Activated CD4-positive, alpha-beta T cell treated with anti-CD3 and anti-CD28 coated beads for 4 hours (primary cell): ENCODE measurements at regions not wholly inside any gene's neighbourhood (a gene's known extent, or its start where the extent isn't known, plus 50 kb on each side); places are given as distances from the start of the nearest gene placed in this dataset.
"Not testable (repeated sequence)": the region's sequence is repeated elsewhere in the genome, so short reads cannot be mapped to it uniquely, and the experiment has no call there.

Experiments used
- DNase-seq, 2 donors: peaks; one replicate each; pipeline ENCODE4 v3.0.0-alpha.2; 2020

DNA sequence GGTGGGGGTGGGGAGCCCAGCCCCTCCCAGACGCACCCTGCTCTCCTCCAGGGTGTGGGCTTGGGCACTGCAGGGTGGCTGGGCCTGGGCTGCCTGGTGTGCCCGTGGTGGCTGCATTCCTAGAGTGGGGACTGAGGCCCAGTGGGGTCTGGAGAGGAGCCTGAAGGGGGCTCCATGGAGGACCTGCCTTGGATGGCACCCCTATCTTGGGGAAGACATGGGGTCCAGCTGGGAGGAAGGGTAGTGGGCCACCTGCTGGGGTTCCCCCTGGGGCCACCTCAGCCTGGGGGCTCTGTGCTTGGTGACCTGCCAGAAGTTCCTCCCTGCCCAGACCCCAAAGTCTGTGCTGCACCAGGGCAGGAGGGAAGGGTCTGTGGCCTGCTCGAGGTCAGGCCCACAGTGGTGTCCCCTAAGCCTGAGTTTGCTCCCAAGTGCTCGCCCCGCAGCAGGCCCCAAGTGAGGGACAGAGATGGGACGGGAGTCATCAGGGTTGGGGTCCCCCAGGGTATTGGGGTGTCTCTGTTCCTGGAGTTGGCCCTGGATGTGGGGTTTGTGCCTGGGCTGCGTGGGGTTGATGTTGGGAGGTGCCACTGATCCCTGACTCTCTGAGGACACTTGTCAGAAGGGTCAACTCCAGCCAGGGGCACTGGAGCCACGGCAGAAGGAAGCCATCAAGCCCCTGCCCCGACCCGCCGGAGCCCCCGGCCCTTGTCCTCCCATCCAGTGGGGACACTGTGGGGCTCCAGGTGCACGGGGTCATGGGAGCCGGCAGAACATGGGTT lies 382.9 kb downstream of the TMEM121 start:
- no peak for DNase-seq

DNA sequence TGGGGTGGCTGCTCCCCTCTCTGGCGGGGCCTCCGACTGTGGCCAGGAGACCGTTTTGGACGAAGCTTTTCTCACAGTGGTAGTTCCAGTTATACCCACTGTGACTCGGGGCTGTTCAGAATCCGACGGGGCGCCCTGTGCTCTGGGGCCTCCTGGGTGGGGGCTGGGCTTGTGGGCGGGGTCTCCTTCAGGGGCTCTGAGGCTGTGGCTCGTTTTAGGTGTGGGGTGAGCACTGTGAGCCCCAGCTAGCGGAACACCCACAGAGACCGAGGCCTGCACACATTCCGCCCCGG lies 383.4 kb downstream of the TMEM121 start:
- DNase-seq = not testable (repeated sequence)

DNA sequence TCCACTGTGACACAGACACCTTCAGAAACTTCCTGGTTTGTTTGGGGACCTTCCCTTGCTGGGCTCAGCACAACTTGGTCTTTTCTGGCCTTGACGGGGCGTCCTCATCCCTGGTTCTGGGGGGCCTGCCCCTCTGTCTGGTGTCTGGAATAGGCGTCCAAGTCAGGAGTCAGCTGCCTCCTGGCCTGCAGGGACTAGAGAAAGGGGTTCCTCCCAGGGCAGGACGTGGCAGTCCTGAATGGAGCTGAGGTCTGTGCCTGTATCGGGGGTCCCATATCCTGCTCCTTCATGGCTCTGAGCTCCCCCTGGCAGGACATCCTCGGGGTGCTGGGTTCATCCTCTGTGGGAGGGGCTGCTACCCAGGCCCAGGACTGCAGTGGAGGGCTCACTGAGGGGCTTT lies 384.0 kb downstream of the TMEM121 start:
- DNase-seq = no peak

DNA sequence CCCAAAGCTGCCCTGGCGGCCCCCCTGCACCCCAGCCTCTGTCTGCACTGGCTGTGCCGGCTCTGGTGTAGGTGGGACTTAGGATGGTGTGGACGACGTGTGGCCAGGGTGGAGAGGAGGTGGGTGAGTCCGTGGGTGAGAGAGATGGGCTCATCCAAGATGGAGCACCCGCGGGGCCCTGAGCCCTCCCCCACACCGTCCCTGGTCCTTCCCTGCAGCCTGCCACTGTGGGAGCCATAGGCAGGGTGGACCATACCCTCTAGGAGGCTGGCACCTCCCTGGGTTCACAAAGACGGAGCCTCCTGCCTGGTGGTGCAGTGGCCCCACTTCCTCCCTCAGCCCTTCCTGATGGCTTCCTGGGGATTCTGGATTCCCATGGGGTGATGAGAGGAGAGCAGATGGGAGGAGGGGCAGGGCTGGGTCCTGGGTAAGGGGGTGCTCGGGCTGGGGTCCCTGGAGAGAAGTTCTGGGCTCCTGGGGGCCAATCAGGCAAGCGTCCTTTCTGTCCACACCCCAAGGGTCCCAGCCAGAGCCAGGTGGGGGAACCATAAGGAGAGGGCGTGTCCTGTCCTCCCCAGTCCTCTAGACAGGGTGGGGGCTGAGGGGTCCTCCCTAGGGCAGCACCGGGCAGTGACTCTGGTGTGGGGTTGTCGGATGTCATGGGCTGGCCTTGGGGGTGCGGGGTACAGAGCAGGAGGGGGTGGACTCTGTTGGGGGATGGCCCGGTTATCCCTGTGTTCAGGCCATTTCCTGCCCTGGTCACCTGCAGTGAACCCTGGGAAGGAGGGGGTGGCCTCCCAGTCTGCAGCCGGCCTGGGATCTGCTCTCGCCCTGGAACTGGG lies 384.8 kb downstream of the TMEM121 start:
- DNase-seq = no peak

DNA sequence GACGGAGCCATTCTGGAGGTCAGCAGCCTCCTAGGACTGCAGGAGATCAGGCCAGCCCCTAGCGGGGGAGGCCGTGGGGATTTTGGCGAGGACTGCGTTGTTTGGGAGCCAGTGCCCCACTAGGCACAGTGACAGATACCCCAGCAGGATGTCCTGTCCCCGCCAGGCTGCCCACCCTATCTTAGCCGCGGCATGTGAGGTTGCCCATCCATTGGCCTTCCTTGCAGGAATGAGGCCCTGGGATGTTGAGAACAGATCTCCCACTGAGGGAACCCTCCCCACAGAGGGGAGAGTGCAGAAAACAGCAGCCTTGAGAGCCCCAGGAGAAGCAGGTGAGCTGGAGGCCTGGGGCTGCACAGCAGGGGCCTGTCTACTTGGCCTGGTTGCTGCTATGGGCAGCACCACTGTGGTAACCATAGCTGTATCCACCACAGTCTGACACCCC lies 385.5 kb downstream of the TMEM121 start:
- DNase-seq = not testable (repeated sequence)

DNA sequence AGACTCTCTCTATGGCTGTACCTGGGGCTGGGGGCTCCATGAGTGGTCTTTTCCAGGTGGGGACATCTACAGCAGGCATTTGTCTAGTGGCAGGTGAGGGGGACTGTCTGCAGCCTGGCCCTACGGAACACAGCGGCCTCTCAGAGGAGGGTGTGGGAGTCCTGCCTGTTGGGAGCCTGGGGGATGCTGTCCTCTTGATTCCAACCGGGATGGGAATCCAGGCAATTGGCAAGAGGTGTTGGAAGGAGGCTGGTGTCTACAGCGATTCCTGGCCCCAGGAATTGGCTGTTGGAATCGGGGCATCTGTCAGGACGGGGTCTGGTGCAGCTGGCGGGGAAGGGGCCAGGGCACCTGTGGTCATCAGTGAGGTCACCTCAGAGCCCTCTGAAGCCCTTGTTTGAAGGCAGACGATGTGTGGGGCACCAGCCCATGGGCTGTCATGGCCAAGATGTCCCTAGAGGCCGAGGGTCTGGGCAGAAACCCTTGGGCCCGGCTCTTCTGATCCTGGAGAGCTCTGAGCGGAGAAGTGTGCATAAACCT lies 386.3 kb downstream of the TMEM121 start:
- no peak for DNase-seq

DNA sequence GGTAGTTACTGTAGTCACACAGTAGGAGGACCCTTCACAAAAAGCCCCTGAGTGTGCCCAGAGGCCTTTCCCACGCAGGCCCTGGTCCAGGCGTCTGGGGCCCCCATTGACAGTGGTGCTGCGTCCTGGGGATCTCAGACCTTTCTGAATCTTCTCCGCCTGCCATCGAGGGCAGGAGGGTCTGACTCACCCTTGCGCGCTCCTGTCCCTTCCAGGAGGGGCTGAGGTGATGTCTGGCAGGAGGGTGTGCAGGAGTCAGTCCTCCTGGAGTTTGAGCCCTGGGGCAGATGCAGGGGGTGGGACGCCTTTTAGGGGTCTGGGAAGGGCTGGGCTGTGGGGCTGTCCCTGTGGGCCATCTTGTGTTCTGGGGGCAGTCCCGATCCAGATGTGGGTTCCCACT lies 386.8 kb downstream of the TMEM121 start:
- DNase-seq = no peak

DNA sequence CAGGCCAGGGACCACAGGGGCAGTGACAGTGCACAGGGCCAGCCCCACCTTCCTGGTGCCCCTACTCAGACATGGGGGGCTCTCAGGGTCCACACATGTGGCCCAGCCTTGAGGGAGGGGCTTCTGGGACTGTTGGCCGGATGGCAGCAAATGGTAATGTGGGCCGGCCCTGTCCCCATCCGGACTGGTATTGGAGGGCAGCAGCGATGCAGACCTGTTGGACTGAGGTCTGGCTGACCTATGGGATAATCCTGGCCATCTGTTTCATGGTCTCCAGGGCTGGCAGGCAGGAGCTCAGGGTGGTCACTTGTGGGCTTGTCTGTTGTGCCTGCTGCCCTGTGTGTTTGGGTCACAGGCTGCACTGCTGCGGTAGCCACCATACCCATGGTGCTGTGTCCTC lies 387.5 kb downstream of the TMEM121 start:
- no peak for DNase-seq

DNA sequence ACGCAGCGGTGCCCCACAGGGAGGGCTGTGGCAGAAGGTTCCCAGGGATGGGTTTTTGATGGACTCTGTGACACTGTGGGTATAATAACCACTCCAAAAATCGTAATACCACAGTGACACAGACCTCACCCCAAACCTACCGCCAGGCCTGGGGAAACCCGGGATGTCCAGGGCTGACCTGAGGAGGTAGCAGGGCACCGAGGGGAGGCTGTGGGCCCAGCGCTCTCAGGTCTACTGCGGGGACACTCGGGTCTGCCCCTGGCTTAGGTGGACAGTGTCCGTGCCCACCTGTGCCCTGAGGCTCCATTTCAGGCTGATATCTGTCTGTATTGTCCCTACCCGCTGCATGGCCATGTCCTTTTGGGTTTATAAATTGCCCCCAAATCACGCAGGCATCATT lies 387.9 kb downstream of the TMEM121 start:
- not testable (repeated sequence) for DNase-seq

DNA sequence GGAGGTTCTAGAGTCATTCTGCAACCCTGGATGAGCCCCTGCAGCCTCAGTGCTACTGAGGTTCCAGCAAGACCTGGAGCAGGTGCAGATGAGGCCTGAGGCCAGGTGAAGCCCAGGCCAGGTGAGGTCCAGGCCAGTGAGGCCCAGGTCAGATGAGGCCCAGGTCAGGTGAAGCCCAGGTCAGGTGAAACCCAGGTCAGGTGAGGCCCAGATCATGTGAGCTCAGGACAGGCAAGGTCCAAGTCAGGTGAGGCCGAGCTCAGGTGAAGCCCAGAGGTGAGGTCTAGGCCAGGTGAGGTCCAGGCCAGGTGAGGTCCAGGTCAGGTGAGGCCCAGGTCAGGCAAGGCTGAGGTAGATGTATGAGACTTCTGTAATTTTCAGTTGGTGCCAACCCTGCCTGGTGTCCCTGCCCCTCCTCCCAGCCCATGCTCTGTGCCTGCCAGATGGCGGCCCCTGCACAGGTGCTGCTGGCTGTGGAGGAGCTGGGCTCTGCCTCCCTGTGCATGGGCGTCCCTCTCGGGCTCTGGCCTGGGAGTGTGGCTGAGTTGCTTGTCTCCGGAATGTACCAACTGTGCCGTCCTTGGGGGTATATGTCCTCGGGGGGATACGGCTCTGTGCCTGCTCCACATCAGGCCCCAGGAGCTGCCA lies 388.5 kb downstream of the TMEM121 start:
- no peak for DNase-seq

DNA sequence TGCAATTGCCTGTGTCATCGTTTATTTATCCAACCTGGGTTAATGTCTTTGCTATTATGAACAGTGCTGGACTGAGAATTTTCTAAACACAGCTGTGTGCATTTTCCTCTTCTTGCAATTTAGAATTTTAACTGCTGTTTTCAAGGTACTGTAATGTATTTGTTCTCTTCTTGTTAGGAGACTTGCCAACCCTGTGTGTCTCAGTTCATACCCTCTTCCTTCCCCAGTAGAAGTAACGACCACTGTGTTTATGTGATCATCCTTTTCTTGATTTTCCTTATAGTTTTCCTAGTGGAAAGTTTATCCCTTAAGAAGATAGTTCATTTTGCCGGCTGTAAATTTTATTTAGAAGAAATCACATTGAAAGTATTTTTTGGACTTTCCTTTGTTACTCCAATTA lies 389.2 kb downstream of the TMEM121 start:
- not testable (repeated sequence) for DNase-seq

DNA sequence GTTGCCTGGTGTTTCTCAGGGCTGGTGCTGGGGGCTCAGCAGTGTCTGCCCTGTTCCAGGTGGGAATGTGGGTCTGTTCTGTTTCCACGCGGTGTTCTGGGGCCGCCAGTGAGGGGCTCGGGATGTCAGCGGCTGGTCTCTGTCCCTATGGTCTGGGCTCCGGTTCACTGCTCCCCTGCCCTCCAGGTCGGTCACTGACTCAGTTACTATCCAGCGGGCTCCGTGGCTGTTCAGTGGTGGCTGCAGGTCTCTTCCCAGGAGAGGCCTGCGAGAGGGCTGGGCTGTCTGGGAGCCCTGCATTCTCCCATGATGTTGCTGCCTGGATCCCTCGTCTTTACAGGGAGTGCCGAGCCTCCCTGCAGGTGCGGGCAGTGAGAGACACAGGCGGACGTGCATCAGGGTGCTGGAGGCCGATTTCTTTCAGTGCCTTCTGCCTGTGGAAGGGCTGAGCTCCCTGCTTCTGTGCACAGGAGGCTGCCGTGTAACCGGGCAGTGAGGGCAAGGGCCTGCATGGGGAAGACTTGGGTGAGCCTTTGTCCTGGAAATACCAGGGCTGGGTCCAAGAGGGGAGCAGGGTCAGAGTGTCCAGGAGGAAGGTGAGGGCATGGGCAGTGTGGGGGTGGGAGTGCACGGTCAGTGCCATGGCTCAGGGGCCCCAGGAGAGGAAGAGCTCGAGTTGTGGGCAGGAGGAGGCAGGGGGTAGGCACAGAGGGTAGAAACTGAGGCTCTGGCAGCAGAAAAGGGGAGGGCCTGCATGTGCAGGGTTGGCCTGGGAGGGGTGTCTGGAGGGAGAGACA lies 391.0 kb downstream of the TMEM121 start:
- not testable (repeated sequence) for DNase-seq

DNA sequence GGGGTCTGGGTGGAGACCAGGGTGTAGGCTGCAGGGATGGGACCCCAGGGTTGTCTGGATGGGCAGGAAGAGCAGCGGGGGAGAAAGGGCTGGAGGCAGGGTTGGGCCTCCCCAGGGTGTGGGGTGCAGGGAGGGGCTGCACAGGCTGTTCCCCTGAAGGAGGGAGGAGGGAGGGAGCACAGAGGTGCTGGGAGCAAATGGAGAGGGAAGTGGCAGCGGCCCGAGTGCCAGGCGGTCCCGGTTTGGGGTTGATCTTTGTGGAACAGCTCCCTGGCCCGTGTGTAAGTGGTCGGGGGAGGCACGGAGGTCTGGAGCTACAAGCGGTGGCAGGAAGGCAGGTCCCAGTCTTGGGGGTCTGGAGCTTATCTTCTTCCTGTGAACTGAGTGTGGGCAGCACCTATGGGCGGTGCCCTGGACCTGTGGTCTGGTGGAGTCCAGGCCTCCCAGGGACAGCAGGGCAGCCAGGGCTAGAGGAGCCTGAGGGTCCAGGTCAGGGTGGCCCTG lies 391.6 kb downstream of the TMEM121 start:
- DNase-seq = no peak

DNA sequence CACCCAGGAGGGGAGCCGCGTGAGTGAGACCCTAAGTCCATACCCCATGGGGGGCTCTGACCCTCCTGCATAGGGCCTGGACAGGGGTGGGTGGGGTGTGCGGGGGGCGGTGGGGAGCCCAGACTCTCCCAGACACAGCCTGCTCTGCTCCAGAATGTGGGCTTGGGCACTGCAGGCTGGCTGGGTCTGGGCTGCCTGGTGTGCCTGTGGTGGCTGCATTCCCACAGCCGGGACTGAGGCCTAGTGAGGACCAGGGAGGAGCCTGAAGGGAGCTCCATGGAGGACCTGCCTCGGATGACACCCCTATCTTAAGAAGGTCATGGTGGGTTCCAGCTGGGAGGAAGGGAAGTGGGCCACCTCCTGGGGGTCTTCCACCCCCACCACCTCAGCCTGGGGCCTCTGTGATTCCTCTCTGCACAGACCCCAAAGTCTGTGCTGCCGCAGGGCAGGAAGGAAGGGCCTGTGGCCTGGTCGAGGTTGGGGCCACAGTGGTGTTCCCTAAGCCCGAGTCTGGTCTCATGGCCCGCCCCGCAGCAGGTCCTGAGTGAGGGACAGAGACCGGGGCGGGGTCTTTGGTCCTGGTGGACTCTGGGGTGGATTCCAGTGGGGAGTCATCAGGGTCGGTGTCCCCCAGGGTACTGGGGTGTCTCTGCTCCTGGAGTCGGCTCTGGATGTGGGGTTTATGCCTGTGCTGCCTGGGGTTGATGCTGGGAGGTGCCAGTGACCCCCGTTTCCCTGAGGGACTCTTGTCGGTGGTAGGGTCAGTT lies 392.3 kb downstream of the TMEM121 start:
- no peak for DNase-seq

DNA sequence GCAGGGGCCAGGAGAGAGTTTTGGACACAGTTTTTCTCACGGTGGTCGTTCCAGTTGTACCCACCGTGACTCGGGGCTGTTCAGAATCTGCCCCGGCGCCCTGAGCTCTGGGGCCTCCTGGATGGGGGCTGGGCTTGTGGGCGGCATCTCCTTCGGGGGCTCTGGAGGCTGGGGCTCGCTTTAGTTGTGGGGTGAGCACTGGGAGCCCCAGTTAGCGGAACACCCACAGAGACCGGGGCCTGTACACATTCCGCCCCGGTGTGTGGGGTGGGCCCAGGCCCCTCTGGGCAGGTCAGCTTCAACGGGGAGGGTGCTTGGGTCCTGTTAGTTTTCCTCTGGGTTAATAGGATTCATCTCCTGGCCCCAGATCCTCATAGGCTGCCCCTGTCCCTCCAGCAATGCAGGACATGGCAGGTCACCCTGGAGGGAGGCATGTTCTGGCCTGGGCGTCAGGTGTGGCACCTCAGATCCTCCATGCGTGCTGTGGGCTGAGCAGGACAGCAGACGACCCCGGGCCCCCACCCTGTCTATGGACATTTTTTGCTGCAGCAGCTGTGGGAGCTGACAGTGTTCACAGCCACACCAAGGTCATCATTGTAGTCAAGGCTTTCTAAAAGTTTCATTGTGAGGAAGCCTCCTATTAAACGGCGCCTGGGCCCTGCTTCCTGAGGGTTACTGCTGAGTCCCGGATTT lies 393.2 kb downstream of the TMEM121 start:
- DNase-seq = no peak

DNA sequence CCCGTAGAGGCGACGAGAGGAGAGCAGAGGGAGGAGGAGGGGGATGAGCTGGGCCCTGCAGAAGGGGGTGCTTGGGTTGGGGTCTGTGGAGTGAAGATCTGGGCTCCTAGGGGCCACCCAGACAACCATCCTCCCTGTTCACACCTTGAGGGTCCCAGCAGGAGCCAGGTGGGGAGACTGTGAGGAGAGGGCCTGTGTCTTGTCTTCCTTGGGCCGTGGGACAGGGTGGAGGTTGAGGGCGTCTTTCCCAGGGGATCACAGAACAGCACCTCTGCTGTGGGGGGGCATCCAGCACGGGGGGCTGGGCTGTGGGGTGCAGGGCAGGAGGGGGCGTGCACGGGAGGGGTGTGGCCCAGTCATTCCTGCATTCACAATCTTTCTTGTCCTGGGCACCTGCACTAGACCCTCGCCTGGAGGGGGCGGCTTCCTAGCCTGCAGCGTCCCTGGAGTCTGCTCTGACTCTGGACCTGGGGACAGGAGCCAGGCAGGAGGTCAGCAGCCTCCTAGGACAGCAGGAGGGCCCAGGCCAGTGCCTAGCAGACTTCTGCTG lies 393.8 kb downstream of the TMEM121 start:
- not testable (repeated sequence) for DNase-seq

DNA sequence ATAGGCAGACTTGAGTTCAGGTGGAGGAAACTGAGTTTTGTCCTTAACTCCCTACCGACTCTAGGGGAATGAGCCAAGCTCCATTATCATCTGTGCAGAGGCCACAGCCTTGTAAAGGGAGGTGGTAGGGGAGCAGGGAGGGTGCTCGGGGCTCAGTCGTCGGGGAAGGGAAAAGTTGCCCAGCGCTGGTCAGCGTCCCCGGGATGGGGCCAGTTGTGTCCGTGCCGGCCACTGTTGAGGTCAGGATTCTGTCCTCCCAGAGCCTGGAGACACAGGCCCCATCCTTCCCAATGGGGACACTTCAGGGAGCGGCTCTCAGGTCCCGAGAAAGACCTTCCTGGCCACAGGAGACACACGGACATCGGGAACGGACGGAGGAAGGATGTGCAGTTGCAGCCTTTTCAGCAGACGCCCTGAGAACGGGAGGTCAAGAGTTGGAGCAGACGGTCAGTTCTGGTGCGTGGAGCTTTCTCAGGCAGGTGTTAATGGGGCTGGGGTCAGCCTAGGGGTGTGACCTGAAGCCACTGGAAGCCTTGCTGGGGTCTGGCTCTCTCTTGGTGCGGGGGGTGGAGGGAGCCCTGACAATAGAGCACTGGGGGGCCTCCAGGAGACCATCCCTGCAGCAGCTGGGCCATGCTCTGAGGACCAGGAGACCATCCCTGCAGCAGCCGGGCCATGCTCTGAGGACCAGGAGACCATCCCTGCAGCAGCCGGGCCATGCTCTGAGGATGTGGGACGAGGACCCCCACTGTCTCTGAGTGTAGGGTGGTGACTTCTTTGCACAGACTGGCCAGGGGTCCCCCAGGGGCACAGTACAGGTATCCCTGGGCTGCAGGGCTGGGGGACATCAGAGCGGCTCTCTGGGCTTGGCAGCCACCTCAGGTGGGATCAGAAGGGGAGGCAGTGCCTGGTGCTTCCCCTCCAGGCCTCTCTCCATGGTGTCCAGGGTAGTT lies 394.7 kb downstream of the TMEM121 start:
- DNase-seq = not testable (repeated sequence)

DNA sequence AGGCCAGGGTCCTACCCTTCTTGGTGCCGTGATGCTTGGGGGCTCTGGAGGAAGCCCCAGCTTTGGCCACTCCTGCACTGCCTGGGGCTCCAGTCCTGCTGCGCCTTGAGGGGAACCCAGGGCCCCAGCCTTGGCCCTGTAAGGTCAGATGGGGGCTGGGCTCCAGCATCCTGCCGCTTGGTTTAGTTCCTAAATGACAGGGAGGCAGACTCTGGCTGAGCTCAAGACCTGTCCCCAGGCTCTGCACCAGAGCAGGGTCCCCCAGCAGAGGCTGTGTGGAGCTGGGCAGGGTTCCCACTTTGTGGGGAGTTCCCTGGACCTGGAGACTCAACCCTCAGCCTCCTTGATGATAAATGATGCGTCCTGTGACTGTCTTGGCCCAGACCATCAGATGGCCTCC lies 395.4 kb downstream of the TMEM121 start:
- DNase-seq = not testable (repeated sequence)

DNA sequence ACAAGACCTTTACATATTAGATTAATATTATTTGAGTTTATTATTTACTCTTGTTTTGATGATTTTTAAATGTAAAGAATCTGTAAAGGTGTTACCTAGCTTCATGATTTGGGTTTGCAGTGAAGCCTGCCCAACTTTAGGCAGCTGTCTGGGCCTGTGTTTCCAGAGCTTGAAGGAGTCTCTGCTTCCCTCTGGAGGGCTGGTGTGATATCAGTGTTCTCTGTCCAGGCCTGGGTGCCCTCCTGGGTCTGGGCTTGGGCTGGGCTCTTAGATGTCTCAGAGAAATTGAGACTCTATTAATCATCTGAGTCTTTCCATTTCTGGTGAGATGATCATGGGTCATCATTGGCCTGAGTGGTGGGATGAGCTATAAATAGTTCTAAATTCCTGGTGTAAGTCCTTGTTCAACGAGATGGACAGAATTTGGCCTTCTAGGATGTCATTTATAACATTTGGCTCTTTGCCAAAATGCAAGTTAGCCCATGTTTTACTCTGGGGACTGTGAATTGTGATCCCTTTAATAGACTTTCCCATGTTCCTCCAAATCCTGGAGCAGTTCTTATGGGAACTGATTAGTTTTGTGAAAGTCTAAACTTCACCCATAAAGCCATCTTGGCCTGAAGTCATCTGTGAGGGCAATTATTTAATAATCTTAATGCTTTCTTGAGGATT lies 397.3 kb downstream of the TMEM121 start:
- not testable (repeated sequence) for DNase-seq
